Amniotic epithelial cell (primary cell): ENCODE measurements at regions not wholly inside any gene's neighbourhood (a gene's known extent, or its start where the extent isn't known, plus 50 kb on each side); places are given as distances from the start of the nearest gene placed in this dataset.
"Not testable (repeated sequence)": the region's sequence is repeated elsewhere in the genome, so short reads cannot be mapped to it uniquely, and the experiment has no call there.

Source experiments
- DNase-seq: peaks from one replicate; pipeline ENCODE4 v3.0.0-alpha.2; 2010; ENCODE audit warnings: low read depth

- DNase-seq, result no peak
Measured at GRCh38 chr15:95606551-95606950, 723.9 kb upstream of the NR2F2 start.

DNA sequence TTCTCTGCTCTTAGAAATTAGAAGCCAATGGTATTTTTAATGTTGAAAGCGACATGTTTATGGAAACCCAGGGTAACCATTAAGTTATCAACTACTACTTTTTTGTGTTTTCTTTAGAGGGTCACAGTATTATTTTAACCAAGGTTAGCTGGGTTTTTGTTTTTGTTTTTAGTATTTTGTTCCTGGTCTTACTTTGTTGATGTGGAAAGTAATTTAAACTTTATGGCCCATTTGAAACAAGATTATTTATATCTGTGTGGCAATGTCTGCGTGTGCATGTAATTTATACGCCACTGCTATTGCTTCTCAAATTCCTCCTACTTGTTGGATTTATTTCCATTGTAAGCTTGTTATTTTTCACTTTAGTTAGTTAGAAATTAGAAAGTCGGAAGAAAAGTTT, 722.1 kb upstream of the NR2F2 start:
- no peak for DNase-seq

DNA sequence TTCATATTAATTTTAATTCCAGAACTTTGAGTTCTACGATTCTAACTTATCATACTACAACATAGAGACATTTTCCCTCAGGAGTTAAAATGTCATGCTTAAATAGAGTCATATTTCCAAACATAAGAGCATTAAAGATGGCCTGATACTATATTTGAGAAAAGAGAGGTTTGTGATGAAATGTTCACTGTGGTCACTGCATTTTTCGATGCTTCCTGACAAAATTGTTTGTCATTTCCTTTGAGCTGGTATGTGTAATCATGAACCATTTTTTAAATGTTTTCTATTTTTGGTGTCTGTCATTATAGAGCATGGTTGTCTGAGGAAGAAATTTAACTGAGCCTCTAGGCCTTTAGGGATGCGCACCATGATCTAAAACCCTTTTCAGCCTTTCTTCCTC, 721.4 kb upstream of the NR2F2 start:
- no peak for DNase-seq

GRCh38 chr15:95610945-95611344, 719.6 kb upstream of the NR2F2 start:
- DNase-seq, result no peak

GRCh38 chr15:95615436-95615835, 715.1 kb upstream of the NR2F2 start:
- no peak for DNase-seq

DNA sequence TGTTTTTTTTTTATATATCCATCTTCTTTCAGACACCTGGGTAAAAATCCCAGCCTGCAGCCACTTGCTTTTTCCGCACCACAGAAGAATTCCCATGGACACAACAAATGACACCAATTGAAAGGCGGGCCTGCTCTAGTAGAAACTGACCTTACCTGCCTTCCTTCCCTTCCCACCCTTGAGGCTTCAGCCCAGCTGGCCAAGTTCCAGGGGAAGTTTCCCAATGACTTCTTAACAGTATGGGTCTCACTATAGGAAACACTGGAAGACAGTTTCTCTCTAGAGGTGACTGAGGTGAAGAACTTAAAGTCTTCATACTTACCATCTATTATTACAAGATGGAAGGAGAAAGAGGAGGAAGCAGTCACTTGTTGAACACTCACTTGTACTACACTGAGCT, 714.2 kb upstream of the NR2F2 start:
- no peak for DNase-seq

DNA sequence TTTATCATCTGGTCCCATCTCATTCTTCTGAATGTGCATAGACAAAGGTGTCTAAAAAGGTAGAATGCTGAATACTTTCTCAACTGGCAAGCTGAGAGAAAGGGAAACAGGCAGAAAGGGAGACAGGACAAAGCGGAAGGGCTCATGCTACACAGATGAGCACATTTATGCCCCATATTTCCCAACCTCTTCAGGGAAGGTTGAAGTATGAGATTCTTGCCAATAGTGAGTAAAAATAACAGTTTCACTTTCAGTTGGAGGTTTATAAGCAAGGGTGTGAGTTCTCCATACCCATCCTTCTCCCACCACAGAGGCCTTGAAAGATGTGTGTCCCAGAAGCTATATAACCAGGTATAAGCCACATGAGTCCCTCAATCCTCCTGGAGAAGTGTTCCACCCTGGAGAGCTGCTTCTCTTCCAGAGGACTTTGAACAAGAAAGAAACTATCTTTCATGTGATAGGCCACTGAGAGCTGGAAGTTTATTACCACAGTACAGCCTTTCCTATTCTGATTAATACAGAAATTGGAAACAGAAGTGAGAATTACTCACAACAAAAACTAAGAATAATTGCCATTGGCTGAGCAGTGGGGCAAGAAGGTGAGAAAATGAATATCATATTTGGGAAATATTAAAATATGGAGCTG, 709.4 kb upstream of the NR2F2 start:
- DNase-seq, result peak; percentile 85

DNA sequence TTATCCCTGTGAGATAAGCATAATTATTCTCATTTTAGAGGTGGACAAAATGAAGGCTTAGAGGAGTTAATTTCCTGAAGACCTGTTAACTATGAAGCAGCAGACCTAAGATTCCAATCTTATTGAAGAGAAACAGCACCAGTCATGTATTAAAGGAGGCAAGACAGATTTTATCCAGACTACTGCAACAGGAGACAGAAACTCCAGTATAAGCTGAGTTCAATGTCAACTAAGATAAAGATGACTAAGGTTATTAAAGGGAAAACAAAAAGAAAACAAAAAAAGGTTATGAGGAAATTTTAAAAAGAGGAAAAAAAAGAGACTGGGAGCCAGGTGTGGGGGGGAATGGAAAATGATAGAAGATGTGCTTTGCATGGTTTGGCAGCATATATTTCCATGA, 707.7 kb upstream of the NR2F2 start:
- peak; percentile 7 for DNase-seq

DNA sequence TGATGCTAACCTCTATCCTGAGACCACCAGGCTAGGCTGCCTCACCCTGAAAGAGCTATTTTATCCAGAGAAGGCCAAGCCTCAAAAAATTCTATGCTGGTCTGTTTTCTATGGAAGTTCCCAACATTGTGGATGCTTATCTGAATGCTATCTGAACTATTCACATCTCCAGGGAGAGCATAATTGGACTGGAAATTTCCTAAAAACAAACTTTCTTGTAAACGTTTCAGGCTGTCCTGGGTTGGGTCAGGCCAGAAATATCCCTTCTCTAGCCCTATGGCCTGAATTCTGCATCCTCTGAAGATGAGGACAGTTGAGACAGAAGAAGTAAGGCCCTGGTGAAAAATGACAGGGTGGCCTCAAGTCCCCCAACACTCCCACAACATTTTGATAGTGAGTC, 706.4 kb upstream of the NR2F2 start:
- DNase-seq, result peak; percentile 27

DNA sequence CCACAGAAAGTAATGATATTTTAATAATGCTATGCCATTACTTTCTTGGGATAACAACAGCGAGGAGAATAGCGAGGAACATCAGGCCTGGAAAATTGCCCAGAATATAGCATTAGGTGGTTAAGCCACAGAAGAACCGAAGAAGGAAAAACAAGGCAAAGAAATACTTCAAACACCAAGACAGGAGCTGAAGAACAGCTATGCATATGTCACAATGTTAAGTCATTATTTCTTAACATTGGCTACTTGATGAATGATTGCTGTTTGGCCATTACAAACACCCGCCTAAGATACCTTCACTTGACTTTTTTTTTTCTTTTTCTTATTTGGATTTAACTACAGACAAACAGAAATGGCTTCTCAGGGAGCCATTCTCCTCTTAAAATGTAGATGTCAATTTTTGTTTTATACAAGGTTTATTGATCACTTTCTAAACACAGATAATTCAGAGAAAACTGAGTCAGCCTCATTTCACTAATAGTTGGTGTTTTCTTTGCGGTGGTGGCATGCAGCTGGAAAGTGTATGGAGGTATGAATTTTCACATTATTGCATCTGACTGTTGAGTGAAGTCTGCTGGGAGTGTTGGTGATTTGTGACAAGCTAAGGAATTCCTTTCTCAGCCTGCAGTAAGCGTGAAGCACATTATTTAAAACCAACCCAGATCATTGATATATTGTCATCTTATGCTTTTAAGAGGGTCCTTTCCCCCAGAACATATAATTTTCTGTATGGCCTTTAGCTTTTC, 705.7 kb upstream of the NR2F2 start:
- DNase-seq, result peak; percentile 89

- DNase-seq, result no peak
Measured at GRCh38 chr15:95626501-95627361, 703.8 kb upstream of the NR2F2 start.

DNA sequence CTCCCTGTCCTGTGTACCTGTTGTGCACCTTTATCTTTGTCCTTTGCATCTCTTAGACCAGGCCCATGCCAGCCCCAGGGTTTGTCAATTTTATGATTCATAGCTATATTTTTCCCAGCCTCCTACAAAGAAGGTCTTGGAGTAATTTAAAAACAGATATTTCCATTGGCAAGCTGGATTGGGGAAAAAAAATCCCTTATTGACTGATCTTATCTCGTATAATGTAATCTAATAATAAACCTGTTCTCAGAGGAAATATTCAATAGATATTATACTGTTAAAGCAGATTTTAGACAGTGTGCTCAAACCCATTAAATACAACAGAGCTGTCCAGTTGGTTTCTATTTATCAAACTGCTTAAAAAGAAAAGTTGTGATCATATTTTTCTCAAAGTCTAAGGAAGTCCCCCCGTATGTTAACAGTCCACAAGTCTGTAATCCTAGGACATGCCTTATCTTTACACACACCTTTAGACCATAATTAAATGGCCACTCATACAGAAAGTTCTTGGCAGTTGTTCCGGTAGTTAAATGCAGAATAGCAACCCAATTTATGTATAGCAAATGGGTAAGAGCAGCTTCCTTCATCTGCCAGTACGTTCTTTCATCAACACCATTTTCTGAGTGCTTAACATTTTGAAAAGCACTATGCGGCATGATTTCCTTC, 700.9 kb upstream of the NR2F2 start:
- no peak for DNase-seq

DNA sequence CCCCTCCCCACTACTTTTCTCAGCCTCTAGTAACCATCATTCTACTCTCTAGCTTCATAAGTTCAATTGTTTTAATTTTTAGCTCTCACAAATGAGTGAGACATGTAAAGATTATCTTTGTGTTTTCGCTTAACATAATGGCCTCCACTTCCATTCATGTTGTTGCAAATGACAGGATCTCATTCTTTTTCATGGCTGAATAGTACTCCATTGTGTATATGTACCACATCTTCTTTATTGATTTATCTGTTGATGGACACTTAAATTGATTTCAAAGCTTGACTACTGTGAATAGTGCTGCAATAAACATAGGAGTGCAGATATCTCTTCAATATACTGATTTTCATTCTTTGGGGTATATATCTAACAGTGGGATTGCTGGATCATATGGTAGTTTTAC, 699.8 kb upstream of the NR2F2 start:
- DNase-seq, result no peak

- no peak for DNase-seq
Measured at GRCh38 chr15:95635666-95636065, 694.8 kb upstream of the NR2F2 start.

DNA sequence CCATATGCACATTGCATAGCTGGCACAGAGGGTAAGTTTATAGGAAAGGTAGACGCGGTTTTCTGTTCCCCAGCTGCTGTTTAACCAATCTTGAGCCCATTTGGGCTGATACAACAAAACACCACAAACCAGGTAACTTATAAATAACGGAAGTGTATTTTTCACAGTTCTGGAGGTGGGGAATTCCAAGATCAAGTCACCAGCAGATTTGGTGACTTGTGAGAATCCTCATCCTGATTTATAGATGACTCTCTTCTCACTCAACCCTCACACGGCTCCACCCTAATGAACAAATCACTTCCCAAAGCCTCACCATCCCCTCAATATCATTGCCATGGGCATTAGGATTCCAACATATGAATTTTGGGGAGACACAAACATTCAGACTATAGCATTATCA, 694.4 kb upstream of the NR2F2 start:
- DNase-seq, result no peak

DNA sequence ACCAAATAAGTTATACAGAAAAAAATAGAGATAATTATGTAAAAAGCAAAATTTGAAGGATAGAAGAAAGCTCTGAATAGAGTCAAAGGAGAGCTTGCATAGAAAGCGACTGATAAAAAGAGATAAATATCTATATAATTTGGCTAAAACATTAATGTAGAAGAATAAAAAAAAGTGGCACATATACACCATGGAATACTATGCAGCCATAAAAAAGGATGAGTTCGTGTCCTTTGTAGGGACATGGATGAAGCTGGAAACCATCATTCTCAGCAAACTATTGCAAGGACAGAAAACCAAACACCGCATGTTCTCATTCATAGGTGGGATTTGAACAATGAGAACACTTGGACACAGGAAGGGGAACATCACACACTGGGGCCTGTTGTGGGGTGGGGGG, 693.3 kb upstream of the NR2F2 start:
- DNase-seq, result not testable (repeated sequence)

GRCh38 chr15:95639208-95639607, 691.3 kb upstream of the NR2F2 start:
- DNase-seq, result no peak

DNA sequence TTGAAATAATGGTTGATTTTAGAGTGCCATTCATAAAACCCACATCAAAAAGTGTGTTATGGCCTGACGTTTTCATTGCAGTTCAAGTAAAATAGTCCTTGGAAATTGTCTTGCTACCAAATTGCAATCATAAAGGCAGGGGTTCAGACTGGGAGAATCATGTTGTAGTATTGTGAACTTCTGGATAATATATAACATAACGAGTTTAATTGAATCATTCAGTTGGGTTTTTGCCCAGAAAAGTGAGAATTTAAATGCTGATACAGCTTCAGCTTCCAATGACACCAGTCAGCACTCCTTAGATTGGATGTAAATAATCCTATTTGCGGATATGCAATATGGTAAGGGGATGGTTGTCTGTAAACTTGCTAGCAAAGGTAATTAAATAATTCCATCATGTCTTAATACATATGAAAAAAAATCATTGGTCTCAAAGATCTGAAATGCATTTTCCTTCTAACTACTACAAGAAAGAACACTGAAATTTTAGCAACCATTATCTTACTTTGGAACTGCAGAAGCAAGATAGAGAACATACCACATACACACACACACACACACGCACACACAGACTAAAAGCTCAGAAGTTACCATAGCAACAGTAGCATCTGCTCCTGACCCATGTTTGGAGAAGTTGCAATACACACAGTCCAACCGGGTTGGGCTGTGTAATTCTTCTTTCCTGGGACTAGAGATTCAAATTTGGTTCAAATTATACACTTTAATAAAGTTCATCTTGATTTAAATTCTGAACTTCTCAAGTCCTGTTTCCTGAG, 686.2 kb upstream of the NR2F2 start:
- DNase-seq, result peak; percentile 49

GRCh38 chr15:95645791-95646338, 684.6 kb upstream of the NR2F2 start:
- DNase-seq, result no peak

DNA sequence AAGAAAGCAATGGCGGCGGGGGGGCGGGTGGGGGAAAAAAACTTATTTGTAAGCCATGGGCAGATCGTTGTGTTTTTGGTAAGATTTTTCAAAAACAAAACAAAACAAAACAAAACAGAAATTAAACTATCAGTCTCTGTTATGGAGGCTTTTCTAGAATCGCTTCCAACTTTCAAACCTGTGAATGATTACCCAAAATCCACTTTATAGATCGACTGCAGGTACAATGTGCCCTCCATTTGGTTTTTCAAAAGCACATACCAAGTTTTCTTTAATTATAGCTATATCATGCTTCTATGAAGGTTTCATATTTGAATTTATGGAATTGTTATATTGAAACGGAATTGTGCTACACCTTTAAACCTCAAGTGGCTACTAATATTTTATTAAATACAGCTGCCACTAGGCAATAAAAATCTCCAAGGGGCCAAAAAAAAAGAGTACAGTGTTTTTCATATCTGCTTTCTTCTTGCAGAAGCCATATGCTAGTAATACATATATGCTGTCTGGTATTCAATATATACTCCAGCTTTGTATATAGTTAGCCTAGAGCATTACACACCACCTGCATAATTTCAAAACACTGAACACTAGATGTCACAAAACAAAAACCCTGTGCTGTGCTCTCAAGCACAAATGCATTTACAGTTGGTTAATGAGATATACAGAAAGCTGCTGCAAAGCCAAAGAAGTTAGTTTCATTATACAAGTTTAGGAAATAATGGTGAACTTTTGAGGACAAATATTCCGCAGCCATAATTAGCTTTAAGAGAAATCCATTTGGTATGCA, 683.8 kb upstream of the NR2F2 start:
- no peak for DNase-seq
